HG03439 (cell line): ENCODE measurements at regions not wholly inside any gene's neighbourhood (a gene's known extent, or its start where the extent isn't known, plus 50 kb on each side); places are given as distances from the start of the nearest gene placed in this dataset.
"Not testable (repeated sequence)": the region's sequence is repeated elsewhere in the genome, so short reads cannot be mapped to it uniquely, and the experiment has no call there.

Source experiments
- ATAC-seq: cut with Tn5 transposase; IDR thresholded peaks from one replicate; pipeline ENCODE4 v1.9.1; 2021; ENCODE audit warnings: mild to moderate bottlenecking, moderate library complexity; ENCODE audit not compliant: unreplicated experiment

DNA sequence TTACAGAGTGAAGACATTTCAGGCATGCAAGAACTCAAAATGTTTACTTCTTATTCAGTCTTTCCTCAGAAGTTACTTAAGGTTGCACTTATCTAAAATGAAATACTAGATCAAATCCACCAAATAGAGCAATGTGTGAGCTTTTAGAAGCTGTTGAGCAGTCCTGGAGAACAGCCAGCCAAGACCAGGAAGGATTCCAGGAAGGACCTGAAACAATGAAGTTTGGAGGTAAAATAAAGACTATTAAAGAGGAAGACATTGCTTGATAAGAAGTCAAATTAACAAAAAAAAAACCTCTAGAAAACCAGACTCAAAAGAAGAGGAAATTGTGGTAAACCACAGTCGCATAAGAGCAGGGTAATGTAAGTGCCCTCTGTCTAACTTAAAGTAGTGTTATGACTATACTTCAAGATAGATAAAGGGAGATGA lies 156.2 kb upstream of the S1PR3 start:
- peak; percentile 70 for ATAC-seq

DNA sequence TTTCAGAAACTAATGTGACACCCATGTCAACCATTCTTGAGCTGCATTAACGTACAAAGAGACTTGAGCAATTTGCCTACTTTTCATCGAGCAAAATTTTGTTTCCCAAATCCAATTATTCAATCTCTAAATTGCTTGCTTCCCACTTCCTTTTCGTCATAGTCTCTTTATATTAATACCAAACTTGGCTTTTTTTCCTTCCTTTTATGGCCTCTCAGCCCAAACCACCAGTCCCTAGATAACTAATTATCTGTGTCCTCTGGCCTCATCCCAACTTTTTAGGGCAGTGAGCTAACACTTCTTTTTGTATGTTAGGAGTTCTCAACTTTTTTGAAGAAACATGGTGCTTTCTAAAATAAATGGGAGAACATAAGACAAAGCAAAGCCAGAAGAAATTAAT lies 155.5 kb upstream of the S1PR3 start:
- no peak for ATAC-seq

DNA sequence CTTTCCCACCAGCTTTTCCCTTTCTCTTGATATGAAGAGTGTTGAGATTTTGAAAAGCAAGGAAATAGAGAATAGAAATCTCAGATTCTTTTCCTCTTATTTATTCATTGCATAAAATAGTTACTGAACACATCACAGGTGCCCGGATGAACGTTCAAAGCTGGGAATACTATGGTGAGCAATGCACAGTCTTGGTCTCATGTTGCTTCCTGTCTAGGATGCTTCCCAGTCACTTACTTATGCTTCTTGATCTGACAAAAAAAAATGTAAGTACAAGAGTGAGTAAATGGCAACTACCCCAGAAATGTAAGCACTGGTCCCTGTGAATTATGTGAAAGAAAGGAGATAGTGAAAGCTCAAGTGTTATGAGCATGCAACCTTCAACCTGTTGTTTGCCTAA lies 153.5 kb upstream of the S1PR3 start:
- no peak for ATAC-seq

DNA sequence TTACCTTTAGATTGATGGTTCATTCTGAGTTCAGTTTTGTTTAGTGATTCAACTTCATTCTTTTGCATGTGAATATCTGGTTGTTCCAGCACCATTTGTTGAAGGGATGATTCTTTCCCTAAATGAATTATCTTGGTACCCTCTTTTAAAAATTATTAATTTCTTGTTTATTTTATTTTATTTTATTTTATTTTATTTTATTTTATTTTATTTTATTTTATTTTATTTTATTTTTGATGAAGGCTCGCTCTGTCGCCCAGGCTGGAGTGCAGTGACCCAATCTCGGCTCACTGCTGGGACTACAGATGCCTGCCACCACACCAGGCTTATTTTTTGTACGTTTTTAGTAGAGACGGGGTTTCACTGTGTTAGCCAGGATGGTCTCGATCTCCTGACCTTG lies 141.4 kb upstream of the S1PR3 start:
- not testable (repeated sequence) for ATAC-seq

DNA sequence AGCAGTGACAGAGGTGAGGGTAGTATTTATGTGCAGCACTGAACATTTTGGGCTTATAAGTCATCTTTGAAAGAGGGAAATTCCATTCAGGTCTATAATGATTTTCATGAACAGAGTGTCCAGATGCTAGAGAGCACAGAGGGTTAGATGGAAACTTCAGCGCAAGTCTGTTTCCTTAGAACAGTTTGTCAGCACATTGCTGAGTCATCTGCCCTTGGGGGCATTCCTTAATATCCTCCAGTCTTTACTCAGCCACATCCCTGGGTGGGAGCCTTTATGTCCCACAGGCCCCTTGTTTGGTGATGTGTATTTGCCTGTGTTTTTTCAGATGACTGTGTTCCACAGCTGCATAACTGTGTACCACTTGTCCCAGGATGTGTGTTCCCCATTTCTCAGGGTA lies 138.5 kb upstream of the S1PR3 start:
- no peak for ATAC-seq

DNA sequence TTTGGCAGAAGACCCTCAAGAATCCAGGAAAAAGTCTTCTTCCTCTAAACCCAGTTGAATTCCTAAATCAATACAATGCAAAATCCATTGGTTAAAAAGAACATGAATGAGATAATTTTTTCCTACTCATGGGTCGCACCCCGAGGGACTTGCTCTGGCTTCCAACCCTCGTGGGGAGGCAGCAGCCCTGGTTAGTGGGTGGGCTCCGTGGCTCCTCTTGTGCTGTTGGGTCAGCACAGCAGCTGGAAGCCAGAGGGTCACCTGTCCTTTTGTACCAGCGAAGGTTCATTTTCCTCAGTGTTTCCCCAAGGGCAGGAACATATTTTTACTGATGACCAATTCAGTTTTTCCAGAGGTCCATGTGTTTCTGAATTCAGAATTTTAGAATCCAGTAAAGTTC lies 120.6 kb upstream of the S1PR3 start:
- no peak for ATAC-seq

DNA sequence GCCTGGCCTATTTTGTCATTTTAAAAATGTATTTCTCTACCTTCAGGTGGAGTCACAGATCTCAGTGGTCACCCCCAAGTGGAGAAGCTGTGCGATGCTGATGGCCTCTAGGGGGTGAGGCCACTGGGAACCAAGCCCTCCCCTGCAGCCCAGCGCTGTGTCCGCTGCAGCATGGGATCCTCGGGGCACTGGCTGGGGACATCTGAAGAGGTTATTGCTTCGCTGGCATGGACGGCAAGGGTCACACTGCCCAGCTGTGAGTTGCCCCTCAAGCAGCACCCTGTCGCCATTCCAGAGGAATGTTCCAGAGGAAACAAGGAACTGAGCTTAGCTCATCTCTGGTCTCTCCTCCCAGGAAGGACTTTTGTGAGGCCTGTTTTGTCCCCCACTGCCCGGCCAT lies 119.6 kb upstream of the S1PR3 start:
- ATAC-seq = no peak

DNA sequence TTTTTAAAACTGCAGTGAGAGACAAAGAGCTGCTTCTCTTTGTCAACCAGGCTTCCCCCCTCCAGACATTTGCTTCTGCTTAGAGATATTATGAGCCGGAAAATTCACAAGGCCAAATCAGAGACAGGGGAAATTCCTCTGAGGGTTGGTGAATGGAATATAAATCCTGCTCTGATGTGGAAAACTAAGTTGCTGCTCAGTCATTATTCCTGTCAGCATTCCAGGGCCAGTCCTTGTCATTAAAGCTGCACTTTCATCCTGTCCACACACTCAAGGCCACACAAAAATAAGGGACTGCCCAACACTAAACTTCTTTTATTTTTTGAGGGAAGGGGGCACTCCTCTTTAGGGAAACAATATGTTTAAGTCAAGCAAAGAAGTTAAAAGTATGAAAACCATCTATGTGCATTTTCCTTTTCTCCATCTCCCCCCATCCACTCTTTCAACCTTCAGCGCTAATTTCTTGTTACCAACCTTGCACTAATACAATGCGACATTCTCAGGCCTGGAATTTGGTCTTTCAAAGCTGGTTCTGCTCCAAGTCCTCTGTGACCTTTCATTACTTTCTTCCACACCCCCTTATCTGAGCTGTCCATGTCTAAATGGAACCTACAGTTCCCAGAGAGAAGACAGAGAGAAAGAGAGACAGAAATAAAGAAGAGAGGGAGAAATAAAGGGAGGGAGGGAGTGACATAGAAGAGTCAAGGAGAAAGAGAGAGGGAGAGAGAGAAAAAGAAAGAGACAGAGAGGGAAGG lies 118.9 kb upstream of the S1PR3 start:
- no peak for ATAC-seq

DNA sequence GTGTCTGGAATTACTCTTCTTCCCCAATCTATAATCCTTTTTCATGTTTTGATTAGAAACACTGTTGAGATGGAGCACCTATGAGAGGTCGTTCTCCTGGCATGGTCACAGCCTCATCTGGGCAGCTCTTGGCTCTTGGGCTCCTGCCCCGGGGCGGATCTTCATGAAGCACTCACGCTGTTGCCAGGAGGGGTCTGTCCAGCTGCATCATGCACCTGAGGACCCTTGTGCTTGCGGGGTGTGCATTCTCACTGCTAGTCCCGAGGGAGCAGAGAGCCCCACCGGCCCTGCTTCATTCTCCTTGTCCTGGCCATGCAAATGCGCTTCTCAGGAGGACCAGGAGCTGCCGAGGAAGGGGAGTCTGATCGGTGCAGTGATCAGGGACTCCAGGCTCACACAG lies 117.6 kb upstream of the S1PR3 start:
- no peak for ATAC-seq

DNA sequence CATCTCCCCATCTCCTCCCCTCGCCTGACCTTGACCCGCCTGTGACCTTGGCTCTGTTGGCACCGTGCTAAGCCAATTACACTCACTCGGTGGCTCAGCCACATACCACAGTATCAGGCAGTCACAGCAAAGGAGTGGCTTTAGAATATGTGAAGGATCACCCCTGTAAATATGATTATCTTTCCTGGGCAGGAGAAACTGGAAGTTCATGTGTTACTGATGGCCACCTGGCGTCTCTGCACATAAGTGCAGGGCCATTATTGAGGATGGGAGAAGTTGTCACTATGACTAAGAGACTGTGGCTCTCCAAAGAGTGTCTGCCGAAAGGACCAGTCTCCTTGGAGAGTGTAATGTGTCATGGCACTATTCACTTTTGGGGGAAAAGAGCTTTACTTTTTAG lies 116.9 kb upstream of the S1PR3 start:
- no peak for ATAC-seq

DNA sequence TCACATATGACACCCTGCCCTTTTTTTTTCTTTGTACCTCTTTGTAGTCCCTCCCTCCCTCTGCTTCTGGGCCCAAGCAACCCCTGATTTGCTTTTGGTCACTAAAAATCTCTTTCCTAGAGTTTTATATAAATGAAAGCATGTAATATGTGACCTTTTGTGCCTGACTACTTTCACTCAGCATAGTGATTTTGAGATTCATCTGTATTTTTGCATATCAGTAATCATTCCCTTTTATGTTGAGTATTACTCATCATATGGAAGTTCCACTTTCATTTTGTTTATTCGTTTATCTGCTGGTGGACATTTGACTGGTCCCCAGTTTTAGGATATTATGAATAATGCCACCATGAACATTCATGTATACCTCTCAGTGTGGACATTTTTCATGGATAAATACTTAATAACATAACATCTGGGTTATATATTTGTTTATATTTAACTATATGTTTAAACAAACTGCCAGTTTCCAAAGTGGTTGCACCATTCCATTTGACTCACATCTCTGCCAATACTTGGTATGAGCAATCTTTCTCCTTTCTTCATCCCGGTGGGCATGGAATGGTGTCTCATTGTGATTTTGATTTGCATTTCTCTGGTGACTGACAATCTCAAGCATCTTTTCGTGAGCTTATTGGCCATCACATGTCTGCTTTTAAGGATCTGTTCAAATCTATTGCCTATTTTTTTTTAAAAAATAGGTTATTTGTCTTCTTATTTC lies 115.7 kb upstream of the S1PR3 start:
- ATAC-seq = no peak

DNA sequence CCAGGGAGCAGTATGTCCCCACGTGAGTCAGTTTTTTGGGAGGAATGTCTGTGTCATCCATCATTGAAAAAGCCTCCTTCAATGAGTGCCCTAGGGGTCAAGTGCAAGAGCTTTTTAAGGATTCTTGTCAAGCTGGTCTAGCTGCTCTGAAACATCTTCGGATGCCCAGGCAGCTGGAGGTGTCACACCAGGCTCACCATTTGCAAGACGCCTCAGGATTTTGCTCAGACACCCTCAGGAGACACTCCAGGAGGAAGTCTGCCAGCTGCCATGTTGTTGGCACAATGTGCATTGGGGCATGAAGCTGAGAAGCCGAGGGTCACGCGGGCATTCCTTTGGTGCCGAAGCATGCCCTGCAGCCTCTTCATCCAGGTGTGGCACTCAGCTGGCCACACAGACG lies 111.1 kb upstream of the S1PR3 start:
- no peak for ATAC-seq

DNA sequence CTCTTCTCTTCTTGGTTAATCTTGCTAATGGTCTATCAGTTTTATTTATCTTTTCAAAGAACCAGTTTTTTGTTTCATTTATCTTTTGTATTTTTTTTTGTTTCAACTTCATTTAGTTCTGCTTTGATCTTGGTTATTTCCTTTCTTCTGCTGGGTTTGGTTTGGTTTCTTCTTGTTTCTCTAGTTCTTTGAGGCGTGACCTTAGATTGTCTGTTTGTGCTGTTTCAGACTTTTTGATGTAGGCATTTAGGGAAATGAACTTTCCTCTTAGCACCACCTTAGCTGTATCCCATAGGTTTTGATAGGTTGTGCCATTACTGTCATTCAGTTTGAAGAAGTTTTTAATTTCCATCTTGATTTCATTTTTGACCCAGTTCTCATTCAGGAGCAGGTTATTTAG lies 107.0 kb upstream of the S1PR3 start:
- ATAC-seq = not testable (repeated sequence)

DNA sequence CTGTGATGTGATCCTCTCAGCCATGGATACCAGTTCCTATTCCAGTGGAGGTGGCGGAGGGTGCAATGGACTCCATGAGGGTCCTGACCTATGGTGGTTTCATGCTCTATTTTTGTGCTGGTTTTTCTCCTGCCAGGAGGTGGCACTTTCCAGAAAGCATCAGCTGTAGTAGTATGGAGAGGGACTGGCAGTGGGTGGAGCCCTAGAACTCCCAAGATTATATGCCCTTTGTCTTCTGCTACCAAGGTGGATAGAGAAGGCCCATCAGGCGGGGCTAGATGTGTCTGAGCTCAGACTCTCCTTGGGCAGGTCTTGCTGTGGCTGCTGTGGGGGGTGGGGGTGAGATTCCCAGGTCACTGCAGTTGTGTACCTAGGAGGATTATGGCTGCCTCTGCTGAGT lies 104.5 kb upstream of the S1PR3 start:
- not testable (repeated sequence) for ATAC-seq

DNA sequence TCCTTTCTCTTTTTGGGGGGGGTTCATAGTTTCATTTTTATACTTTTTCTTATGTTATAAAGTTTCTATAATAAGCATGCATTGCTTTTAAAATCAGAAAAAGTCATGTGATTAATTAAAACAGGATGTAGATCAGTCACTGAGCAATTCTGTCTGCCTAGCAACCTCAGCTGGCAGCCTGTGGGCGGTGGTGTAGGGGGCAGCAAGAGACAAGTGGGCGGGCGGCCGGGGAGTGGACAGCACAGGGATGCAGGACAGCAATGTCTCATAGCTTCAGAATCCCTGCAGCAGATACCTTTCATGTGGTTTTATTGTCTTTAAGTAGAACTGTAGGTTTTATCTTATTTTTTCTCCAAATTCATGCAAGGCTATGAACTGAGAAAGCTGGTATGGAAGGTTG lies 101.9 kb upstream of the S1PR3 start:
- ATAC-seq = no peak

DNA sequence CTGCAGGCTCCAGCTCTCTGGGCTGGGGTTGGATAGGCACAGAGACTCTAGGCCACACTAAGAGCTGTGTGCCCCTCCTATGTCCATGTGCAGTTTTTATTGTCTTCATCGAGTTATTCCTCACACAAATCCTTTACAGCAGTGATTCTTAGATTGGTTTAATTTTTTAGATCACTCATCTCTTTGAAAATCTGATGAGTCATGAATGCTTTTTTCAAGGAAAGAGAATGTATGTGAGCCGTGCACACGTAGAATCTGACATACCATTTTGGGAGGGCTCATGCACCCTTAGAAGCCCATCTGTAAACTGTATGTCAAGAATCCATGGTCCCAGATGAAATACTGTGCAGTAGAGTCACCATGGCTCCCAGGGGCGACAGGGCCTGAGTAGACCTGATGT lies 100.7 kb upstream of the S1PR3 start:
- ATAC-seq = no peak

DNA sequence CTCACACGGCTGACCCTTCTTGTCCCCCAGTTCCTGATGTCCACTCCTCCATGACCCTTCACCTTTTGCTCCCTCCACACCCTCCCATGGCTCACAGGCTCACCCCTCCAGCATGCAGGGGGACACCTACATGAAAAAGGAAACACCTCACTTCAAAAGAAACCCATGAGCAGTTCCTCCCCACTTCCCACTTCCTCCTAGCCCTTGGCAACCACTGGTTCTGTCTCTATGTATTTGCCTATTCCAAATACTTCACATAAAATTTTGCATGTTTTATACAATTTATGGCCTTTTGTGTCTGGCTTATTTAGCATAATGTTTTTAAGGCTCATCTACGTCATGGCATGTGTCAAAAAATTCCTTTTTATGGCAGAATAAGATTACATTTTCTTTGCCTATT lies 100.2 kb upstream of the S1PR3 start:
- ATAC-seq = no peak

DNA sequence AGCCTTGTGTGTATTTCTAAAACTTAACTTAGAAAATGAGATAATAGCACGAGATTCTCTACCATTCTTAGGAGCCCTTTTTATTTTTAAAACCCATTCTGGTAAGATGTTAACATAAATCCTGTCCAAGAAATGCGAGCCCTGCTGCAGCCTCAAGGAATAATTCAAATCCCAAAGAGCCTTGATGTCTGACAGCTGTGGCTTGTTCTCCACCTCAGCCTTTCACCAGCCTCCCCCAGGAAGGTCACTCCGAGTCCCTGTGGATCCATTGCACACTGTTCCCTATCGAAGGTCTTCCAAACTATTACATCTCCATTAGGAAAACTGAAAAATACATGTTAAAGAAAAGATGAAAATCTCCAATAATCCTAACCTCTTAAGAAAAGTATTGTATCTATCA lies 98.5 kb upstream of the S1PR3 start:
- no peak for ATAC-seq

DNA sequence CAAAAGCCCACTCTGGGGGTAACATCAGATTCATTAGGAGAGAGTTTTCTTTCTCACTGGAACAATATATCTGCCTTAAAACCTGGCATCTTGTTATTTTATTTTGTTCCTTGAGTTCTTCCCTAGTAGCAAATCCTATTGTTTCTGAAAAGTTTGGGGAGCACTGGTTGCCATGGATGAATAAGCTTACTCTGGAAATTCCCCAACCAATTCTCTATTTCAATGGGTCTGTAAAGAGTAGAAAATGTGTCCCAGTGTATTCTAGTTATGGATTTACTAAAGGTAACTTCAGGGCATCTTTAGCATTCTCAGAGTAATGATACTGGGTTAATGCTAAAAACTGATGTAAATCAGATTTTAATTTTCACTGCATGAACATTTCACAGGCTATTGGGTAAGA lies 94.2 kb upstream of the S1PR3 start:
- no peak for ATAC-seq

DNA sequence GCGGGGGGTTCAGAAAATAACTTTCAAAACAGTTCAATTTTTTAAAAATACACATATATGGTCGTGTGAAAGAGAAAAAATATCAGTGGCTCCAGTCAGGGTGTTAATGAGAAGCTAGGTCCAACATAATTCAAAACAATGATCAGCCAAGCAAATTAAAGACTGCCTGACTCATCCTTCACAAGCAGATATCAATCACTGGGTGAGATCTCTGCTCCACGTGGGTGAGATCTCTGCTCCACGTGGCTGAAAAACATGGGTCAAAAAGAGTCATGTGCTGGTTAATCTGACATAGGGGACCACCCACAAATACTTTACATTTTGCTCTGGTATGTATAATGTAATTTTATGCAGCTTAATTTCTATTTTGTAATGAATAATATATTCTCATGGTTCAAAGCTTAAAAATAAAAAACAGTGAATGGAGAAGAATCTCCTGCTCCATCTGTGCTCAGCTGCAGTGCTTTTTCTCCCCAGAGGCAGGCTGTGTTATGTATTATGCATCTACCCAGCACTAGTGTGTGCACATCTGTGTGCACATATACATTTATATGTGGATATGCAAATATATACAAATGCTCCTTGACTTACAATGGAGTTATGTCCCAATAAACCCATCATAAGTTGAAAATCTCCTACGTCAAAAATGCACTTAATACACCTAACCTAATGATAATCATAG lies 93.1 kb upstream of the S1PR3 start:
- ATAC-seq = no peak

DNA sequence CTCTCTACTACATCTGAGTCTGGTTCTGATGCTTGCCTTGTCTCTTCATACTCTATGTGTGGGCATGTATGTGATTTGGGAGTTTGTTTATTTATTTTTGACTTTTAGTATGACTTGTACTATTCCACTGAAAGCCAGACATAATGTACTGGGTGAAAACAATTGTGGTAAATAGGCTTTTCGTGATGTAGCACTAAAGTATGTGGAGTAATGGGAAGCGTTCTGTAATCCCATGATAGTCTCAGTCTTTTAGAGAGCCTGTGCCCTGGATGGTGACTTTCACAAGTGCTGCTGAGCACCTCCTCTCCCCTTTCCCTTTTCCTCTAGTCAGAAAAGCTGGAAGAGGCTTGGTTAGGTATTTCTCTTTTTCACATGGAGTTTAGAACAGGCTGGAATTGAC lies 85.8 kb upstream of the S1PR3 start:
- ATAC-seq = no peak

DNA sequence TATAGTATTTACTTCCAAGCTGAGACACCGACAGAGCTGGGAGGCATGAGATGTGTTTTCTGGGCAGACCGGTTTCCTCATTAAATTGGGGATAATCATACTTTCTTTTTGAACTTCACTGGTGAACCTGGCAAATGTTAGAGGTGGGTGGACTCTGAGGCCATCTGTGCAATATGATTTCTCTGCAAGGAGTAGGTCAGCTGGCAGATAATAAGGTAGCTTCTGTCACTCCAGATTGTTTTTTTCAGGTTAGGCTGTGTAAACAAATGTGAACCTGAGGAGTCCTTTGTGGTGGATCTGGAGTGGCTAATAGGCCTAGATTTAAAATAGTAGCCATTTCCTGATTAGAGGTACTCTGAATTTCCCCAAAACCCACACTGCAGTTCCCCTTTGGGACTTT lies 75.4 kb upstream of the S1PR3 start:
- ATAC-seq = no peak
